H1 (cell line): ENCODE measurements at regions not wholly inside any gene's neighbourhood (a gene's known extent, or its start where the extent isn't known, plus 50 kb on each side); places are given as distances from the start of the nearest gene placed in this dataset.

Experiments used
- CTCF ChIA-PET: fragments of 300-600 bp; sonication (Branson Sonifier 250); formaldehyde crosslinking; loops from one replicate; lab custom pipeline; 2021; ENCODE audit not compliant: partially characterized antibody; lab: Charles Lee
- POLR2A ChIA-PET: fragments of 300-600 bp; sonication (Branson Sonifier 250); formaldehyde crosslinking; loops from one replicate; lab custom pipeline; 2021; ENCODE audit warnings: inconsistent platforms; ENCODE audit not compliant: partially characterized antibody; lab: Charles Lee
- DNase-seq, 2 experiments: peaks; one replicate each; pipeline versions ENCODE4 v3.0.0 to v3.0.0-alpha.2; 2010 to 2022; ENCODE audit warnings: low spot score in 2 of 2, low read depth in 1 of 2, mixed read lengths in 1 of 2
- FAIRE-seq: peaks from 2 replicates; lab custom pipeline; 2011; peaks lifted over from hg19 to GRCh38; lab: Jason Lieb, UNC
- H2AFZ ChIP-seq: 2 replicates; pipeline ENCODE4 v1.8.1; 2012; ENCODE audit warnings: low read length, inconsistent platforms
- H2AK5ac ChIP-seq: 2 replicates; pipeline ENCODE4 v1.6.1; 2013; ENCODE audit warnings: low read depth, low read length
- H2BK120ac ChIP-seq: replicated peaks from 2 replicates; pipeline ENCODE3; 2013; ENCODE audit warnings: low read depth, low read length, inconsistent platforms
- H2BK12ac ChIP-seq: 2 replicates; pipeline ENCODE4 v1.6.1; 2013; ENCODE audit warnings: low read depth, low read length
- H2BK15ac ChIP-seq: 2 replicates; pipeline ENCODE4 v1.6.1; 2013; ENCODE audit warnings: low read length
- H2BK20ac ChIP-seq: 2 replicates; pipeline ENCODE4 v1.6.1; 2013; ENCODE audit warnings: low read length
- H2BK5ac ChIP-seq: 2 replicates; pipeline ENCODE4 v1.6.1; 2013; ENCODE audit warnings: low read depth, low read length
- H3K14ac ChIP-seq: 2 replicates; pipeline ENCODE4 v1.6.1; 2013; ENCODE audit warnings: inconsistent platforms; ENCODE audit not compliant: insufficient read length
- H3K18ac ChIP-seq: 2 replicates; pipeline ENCODE4 v1.6.1; 2013; ENCODE audit warnings: low read length; ENCODE audit errors: extremely low read depth
- H3K23ac ChIP-seq: 2 replicates; pipeline ENCODE4 v1.6.1; 2013; ENCODE audit warnings: inconsistent platforms; ENCODE audit not compliant: insufficient read length
- H3K23me2 ChIP-seq: 2 replicates; pipeline ENCODE4 v1.6.1; 2013; ENCODE audit warnings: low read depth, low read length
- H3K27ac ChIP-seq: 2 replicates; pipeline ENCODE4 v1.6.1; 2011; ENCODE audit warnings: low read depth, low read length, inconsistent platforms
- H3K27me3 ChIP-seq, 4 experiments: replicated peaks in 1 of 4; 1 replicate in 1 of 4; 2 replicates in 3 of 4; pipeline versions ENCODE4 v1.6.1 to v1.8.1; 2011 to 2013; ENCODE audit warnings: low read length in 3 of 4, mild to moderate bottlenecking in 3 of 4, inconsistent platforms in 2 of 4, mixed read lengths in 2 of 4, moderate library complexity in 1 of 4; ENCODE audit not compliant: control insufficient read depth in 3 of 4, insufficient read depth in 3 of 4; ENCODE audit errors: extremely low read depth in 1 of 4
- H3K36me3 ChIP-seq, 4 experiments: 2 replicates each; pipeline versions ENCODE4 v1.6.1 to v1.8.1; 2011 to 2013; ENCODE audit warnings: mild to moderate bottlenecking in 4 of 4, low read length in 3 of 4, moderate library complexity in 2 of 4, control low read depth in 1 of 4, inconsistent platforms in 1 of 4; ENCODE audit not compliant: insufficient read depth in 4 of 4, control insufficient read depth in 2 of 4
- H3K4ac ChIP-seq: replicated peaks from 2 replicates; pipeline ENCODE3; 2013; ENCODE audit warnings: low read length, low read depth, mixed read lengths, inconsistent platforms; ENCODE audit not compliant: insufficient read length
- H3K4me1 ChIP-seq, 4 experiments: replicated peaks in 1 of 4; 1 replicate in 1 of 4; 2 replicates in 3 of 4; pipeline versions ENCODE4 v1.6.1 to v1.8.1; 2011 to 2013; ENCODE audit warnings: low read length in 3 of 4, inconsistent platforms in 2 of 4, mixed read lengths in 1 of 4; ENCODE audit not compliant: insufficient read depth in 4 of 4, control insufficient read depth in 3 of 4
- H3K4me2 ChIP-seq, 2 experiments: 2 replicates each; pipeline versions ENCODE4 v1.6.1 to v1.8.1; 2011 to 2013; ENCODE audit warnings: low read depth in 2 of 2, low read length in 2 of 2, control low read depth in 1 of 2, inconsistent platforms in 1 of 2, mild to moderate bottlenecking in 1 of 2; ENCODE audit not compliant: insufficient read depth in 1 of 2
- H3K4me3 ChIP-seq, 4 experiments: fragments of 200-600, 300-600 bp in 1 of 4; sonication (generic), shearing (Covaris generic), sonication (Bioruptor Twin) in 1 of 4; 2 replicates each; pipeline versions ENCODE4 v1.5.1 to v1.8.1; 2011 to 2016; ENCODE audit warnings: low read length in 4 of 4, low read depth in 3 of 4, control low read depth in 2 of 4, inconsistent platforms in 2 of 4, mild to moderate bottlenecking in 2 of 4, mixed read lengths in 1 of 4, moderate library complexity in 1 of 4; ENCODE audit not compliant: insufficient read depth in 2 of 4; ENCODE audit errors: extremely low read depth in 1 of 4
- H3K56ac ChIP-seq: replicated peaks from 2 replicates; pipeline ENCODE3; 2013; ENCODE audit warnings: low read depth, mild to moderate bottlenecking, mixed read lengths, low read length, inconsistent platforms; ENCODE audit not compliant: insufficient read length
- H3K79me1 ChIP-seq: 2 replicates; pipeline ENCODE4 v1.6.1; 2013; ENCODE audit warnings: low read depth, low read length, control low read depth
- H3K79me2 ChIP-seq, 2 experiments: 2 replicates each; pipeline versions ENCODE4 v1.6.1 to v1.8.1; 2012 to 2013; ENCODE audit warnings: low read length in 2 of 2, mild to moderate bottlenecking in 2 of 2, inconsistent platforms in 1 of 2; ENCODE audit not compliant: insufficient read depth in 2 of 2, control insufficient read depth in 1 of 2
- H3K9ac ChIP-seq, 4 experiments: replicated peaks in 1 of 4; 1 replicate in 1 of 4; 2 replicates in 3 of 4; pipeline versions ENCODE4 v1.6.1 to v1.8.1; 2011 to 2013; ENCODE audit warnings: low read depth in 3 of 4, low read length in 3 of 4, control low read depth in 2 of 4, mild to moderate bottlenecking in 2 of 4, moderate library complexity in 2 of 4, inconsistent platforms in 1 of 4; ENCODE audit errors: extremely low read depth in 1 of 4
- H3K9me3 ChIP-seq, 2 experiments: 2 replicates each; pipeline versions ENCODE4 v1.6.1 to v1.8.1; 2012 to 2013; ENCODE audit warnings: mild to moderate bottlenecking in 2 of 2, moderate library complexity in 2 of 2, control low read depth in 1 of 2, inconsistent platforms in 1 of 2, low read depth in 1 of 2, low read length in 1 of 2, mixed read lengths in 1 of 2; ENCODE audit not compliant: insufficient read depth in 2 of 2
- H4K20me1 ChIP-seq, 2 experiments: replicated peaks in 1 of 2; 2 replicates each; pipeline versions ENCODE3 to v1.8.1; 2011 to 2013; ENCODE audit warnings: inconsistent platforms in 2 of 2, low read length in 2 of 2, mild to moderate bottlenecking in 1 of 2; ENCODE audit not compliant: insufficient read depth in 2 of 2, control insufficient read depth in 1 of 2
- H4K5ac ChIP-seq: 2 replicates; pipeline ENCODE4 v1.6.1; 2013; ENCODE audit warnings: low read length, low read depth, mixed read lengths, inconsistent platforms; ENCODE audit not compliant: insufficient read length
- H4K8ac ChIP-seq: 2 replicates; pipeline ENCODE4 v1.8.0; 2013; ENCODE audit warnings: mild to moderate bottlenecking, moderate library complexity, low read length, inconsistent platforms; ENCODE audit not compliant: insufficient read depth; ENCODE audit errors: extremely low read depth
- H4K91ac ChIP-seq: replicated peaks from 2 replicates; pipeline ENCODE3; 2013; ENCODE audit warnings: low read length, mixed read lengths, inconsistent platforms; ENCODE audit not compliant: insufficient read length
- BCL11A ChIP-seq, 2 experiments: IDR thresholded peaks; one replicate each; pipeline ENCODE4 v1.6.1; 2011; ENCODE audit warnings: low read depth in 2 of 2, low read length in 2 of 2, mild to moderate bottlenecking in 2 of 2
- CREB1 ChIP-seq: IDR thresholded peaks from 2 replicates; pipeline ENCODE4 v1.6.1; 2012; ENCODE audit warnings: inconsistent platforms
- POU5F1 ChIP-seq: IDR thresholded peaks from 2 replicates; pipeline ENCODE4 v1.6.1; 2011; ENCODE audit warnings: low read depth, mild to moderate bottlenecking, low read length, moderate library complexity
- RNF2 ChIP-seq: fragments of 200-900, 300-1000 bp; sonication (generic); IDR thresholded peaks from 2 replicates; pipeline ENCODE4 v1.7.1; 2016; ENCODE audit warnings: borderline replicate concordance, low read depth, mild to moderate bottlenecking, antibody characterized with exemption, low read length; ENCODE audit not compliant: poor library complexity, severe bottlenecking; ENCODE audit errors: missing control alignments
- WGBS, 2 experiments: shearing (Covaris generic) in 1 of 2; methylation state at CpG; one replicate each; pipeline versions ENCODE4 v1.1.6 to v1.1.7; 2013 to 2015; ENCODE audit warnings: low lambda C conversion rate in 2 of 2, mixed read lengths in 2 of 2, inconsistent platforms in 1 of 2, low coverage in 1 of 2, missing lambda C conversion rate in 1 of 2; ENCODE audit not compliant: insufficient replicate concordance in 2 of 2, insufficient coverage in 1 of 2, insufficient read length in 1 of 2; ENCODE audit errors: extremely low coverage in 1 of 2, missing lambda C conversion rate in 1 of 2; 5-methylcytosine and 5-hydroxymethylcytosine counted together

DNA sequence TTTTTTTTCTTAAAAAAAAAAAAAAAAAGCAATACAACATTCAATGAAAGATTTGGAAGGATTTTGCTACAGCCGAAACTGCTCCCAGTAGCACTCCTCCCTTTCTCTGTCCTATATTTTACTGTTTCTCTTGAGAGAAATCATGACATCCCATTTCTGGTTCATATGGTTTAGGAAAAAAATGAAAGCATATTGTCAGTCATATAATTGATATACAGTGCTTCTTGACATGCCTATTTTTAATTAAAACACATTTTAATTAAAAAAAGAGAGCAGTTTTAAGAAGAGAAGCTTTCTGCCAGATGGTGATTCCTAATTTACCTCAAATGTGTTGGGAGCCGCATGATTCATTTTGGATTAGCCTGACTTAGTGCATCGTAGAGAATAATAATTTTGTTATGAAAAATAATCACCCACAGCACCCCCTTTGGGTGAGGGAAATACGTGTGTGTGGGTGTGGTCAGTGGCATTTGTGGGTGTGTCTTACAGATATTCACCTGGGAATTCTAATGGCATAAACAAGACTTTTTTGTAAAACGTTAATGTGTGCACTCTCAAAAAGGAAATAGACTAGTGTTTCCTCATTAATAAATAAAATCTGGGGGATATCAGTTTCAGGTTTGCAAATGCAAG lies 544.5 kb downstream of the MFSD1 start:
- Histone ChIP-seq H3K14ac (no peak overlapping the region), H4K20me1 (no peaks in the 10 kb centered on the region), H2BK5ac (no peak overlapping the region), H3K4ac (no peak overlapping the region), H4K5ac (no peak overlapping the region), H3K4me3 (no peak overlapping the region), H2BK120ac (no peak overlapping the region), H4K91ac (no peak overlapping the region), H3K23ac (no peak overlapping the region), H3K27ac (no peak overlapping the region), H3K4me1 (peaks cover 0 to under 1% (median 0%) of the 10 kb centered on the region in 4 experiments; a peak in 1 of 7 replicates), H3K23me2 (no peaks in the 10 kb centered on the region; the same call in 1 of the 2 replicates), H3K36me3 (no peaks in the 10 kb centered on the region), H2BK15ac (no peak overlapping the region), H3K27me3 (peaks cover 0 to 1% (median 0%) of the 10 kb centered on the region in 4 experiments; a peak in 1 of 7 replicates), H3K9ac (no peak overlapping the region), H3K9me3 (no peaks in the 10 kb centered on the region), H3K4me2 (no peak overlapping the region), H2AFZ (no peak overlapping the region), H3K18ac (no peak overlapping the region), H2AK5ac (no peak overlapping the region), H2BK12ac (no peak overlapping the region), H3K79me1 (no peaks in the 10 kb centered on the region), H4K8ac (no peak overlapping the region), H3K56ac (no peak overlapping the region), H2BK20ac (no peak overlapping the region), H3K79me2 (no peaks in the 10 kb centered on the region)
- POLR2A ChIA-PET = no interaction called here
- DNase-seq = no peak
- WGBS, 2 experiments = 84% methylated on average over 5 of the region's 5 CpGs; no CpG with 5 or more reads in 1 of the 2 experiments
- CTCF ChIA-PET = interaction anchor here (0.9 to 1.0 kb wide), 2 partner anchors 13 to 16 kb away, joined by 3 read pairs; no protein-coding TSS in a partner anchor
- FAIRE-seq = no peak
- no peak for TF ChIP-seq POU5F1
- TF ChIP-seq RNF2 = no peak
- TF ChIP-seq CREB1 = no peak
- no peak for TF ChIP-seq BCL11A (IDR thresholded peaks at IDR 0.05; ENCODE audit: low read depth in 2 of 2, low read length in 2 of 2)
